H9 (cell line): ENCODE measurements at regions not wholly inside any gene's neighbourhood (a gene's known extent, or its start where the extent isn't known, plus 50 kb on each side); places are given as distances from the start of the nearest gene placed in this dataset.

Source experiments
- DNase-seq: peaks from one replicate; pipeline ENCODE4 v3.0.0-alpha.2; 2017
- H2AFZ ChIP-seq: one replicate; pipeline ENCODE4 v1.6.1; 2013; ENCODE audit warnings: mild to moderate bottlenecking, low read length, control low read depth, moderate library complexity
- H2AK5ac ChIP-seq: 2 replicates; pipeline ENCODE4 v1.6.1; 2013; ENCODE audit warnings: low read length, control low read depth, mixed read lengths; ENCODE audit not compliant: insufficient read length
- H2BK120ac ChIP-seq: one replicate; pipeline ENCODE4 v1.6.1; 2013; ENCODE audit warnings: low read depth, mild to moderate bottlenecking, low read length, control low read depth, inconsistent platforms; ENCODE audit not compliant: poor library complexity, severe bottlenecking
- H2BK12ac ChIP-seq: 2 replicates; pipeline ENCODE4 v1.6.1; 2013; ENCODE audit warnings: low read length, control low read depth, mixed read lengths, low read depth; ENCODE audit not compliant: insufficient read length
- H2BK15ac ChIP-seq: 2 replicates; pipeline ENCODE4 v1.6.1; 2013; ENCODE audit warnings: low read depth, low read length, control low read depth
- H2BK20ac ChIP-seq: one replicate; pipeline ENCODE4 v1.6.1; 2013; ENCODE audit warnings: low read depth, mild to moderate bottlenecking, low read length, control low read depth, inconsistent platforms; ENCODE audit not compliant: poor library complexity, severe bottlenecking
- H2BK5ac ChIP-seq: 2 replicates; pipeline ENCODE4 v1.6.1; 2013; ENCODE audit warnings: low read length, control low read depth, mixed read lengths; ENCODE audit not compliant: insufficient read length
- H3K14ac ChIP-seq: 2 replicates; pipeline ENCODE4 v1.6.1; 2013; ENCODE audit warnings: low read length, control low read depth; ENCODE audit not compliant: insufficient read depth
- H3K18ac ChIP-seq: 2 replicates; pipeline ENCODE4 v1.6.1; 2013; ENCODE audit warnings: low read depth, mild to moderate bottlenecking, mixed read lengths, low read length, control low read depth; ENCODE audit not compliant: insufficient read length
- H3K23ac ChIP-seq: 2 replicates; pipeline ENCODE4 v1.6.1; 2013; ENCODE audit warnings: low read length, control low read depth, mixed read lengths, low read depth; ENCODE audit not compliant: insufficient read length
- H3K23me2 ChIP-seq: 2 replicates; pipeline ENCODE4 v1.6.1; 2013; ENCODE audit warnings: low read depth, mild to moderate bottlenecking, mixed read lengths, low read length, control low read depth; ENCODE audit not compliant: insufficient read length, poor library complexity, severe bottlenecking
- H3K27ac ChIP-seq: 2 replicates; pipeline ENCODE4 v1.5.1; 2013; ENCODE audit warnings: low read length, control low read depth, mixed read lengths, low read depth; ENCODE audit not compliant: insufficient read length
- H3K27me3 ChIP-seq: 2 replicates; pipeline ENCODE4 v1.6.1; 2013; ENCODE audit warnings: low read length, control low read depth, inconsistent platforms; ENCODE audit not compliant: insufficient read depth
- H3K4ac ChIP-seq: 2 replicates; pipeline ENCODE4 v1.6.1; 2013; ENCODE audit warnings: low read depth, mild to moderate bottlenecking, control low read depth, inconsistent platforms, low read length, moderate library complexity
- H3K4me1 ChIP-seq: 2 replicates; pipeline ENCODE4 v1.6.1; 2013; ENCODE audit warnings: low read length, control low read depth, inconsistent platforms; ENCODE audit not compliant: insufficient read depth
- H3K4me2 ChIP-seq: 2 replicates; pipeline ENCODE4 v1.6.1; 2013; ENCODE audit warnings: low read length, control low read depth, mixed read lengths; ENCODE audit not compliant: insufficient read length, insufficient read depth
- H3K56ac ChIP-seq: 2 replicates; pipeline ENCODE4 v1.6.1; 2013; ENCODE audit warnings: low read depth, mild to moderate bottlenecking, mixed read lengths, low read length, control low read depth; ENCODE audit not compliant: insufficient read length
- H3K79me1 ChIP-seq: 2 replicates; pipeline ENCODE4 v1.6.1; 2013; ENCODE audit warnings: low read depth, mild to moderate bottlenecking, moderate library complexity, low read length, control low read depth, inconsistent platforms; ENCODE audit not compliant: insufficient read depth, poor library complexity, severe bottlenecking
- H3K79me2 ChIP-seq: 2 replicates; pipeline ENCODE4 v1.6.1; 2013; ENCODE audit warnings: low read length, control low read depth, inconsistent platforms; ENCODE audit not compliant: insufficient read depth
- H3K9ac ChIP-seq: 2 replicates; pipeline ENCODE4 v1.6.1; 2013; ENCODE audit warnings: low read length, control low read depth, mixed read lengths; ENCODE audit not compliant: insufficient read length; ENCODE audit errors: extremely low read depth
- H3K9me3 ChIP-seq: one replicate; pipeline ENCODE4 v1.6.1; 2013; ENCODE audit warnings: low read depth, low read length, inconsistent platforms; ENCODE audit not compliant: control insufficient read depth
- H3T11ph ChIP-seq: one replicate; pipeline ENCODE4 v1.6.1; 2013; ENCODE audit warnings: mild to moderate bottlenecking, low read length, control low read depth, inconsistent platforms
- H4K20me1 ChIP-seq: one replicate; pipeline ENCODE4 v1.6.1; 2013; ENCODE audit not compliant: control insufficient read depth, insufficient read length, insufficient read depth
- H4K5ac ChIP-seq: 2 replicates; pipeline ENCODE4 v1.6.1; 2013; ENCODE audit warnings: low read depth, mild to moderate bottlenecking, mixed read lengths, low read length, control low read depth; ENCODE audit not compliant: insufficient read length
- H4K8ac ChIP-seq: replicated peaks from 2 replicates; pipeline ENCODE4 v1.6.1; 2013; ENCODE audit warnings: low read length, control low read depth, mixed read lengths, low read depth; ENCODE audit not compliant: insufficient read length
- H4K91ac ChIP-seq: 2 replicates; pipeline ENCODE4 v1.6.1; 2013; ENCODE audit warnings: low read depth, mild to moderate bottlenecking, moderate library complexity, mixed read lengths, low read length, control low read depth; ENCODE audit not compliant: insufficient read length
- H3K27ac Mint-ChIP-seq, 3 experiments: 2 replicates in 2 of 3; 3 replicates in 1 of 3; pipeline ENCODE4 v1.8.0; 2020 to 2021; ENCODE audit warnings: mixed read lengths in 3 of 3, mild to moderate bottlenecking in 1 of 3, moderate library complexity in 1 of 3
- H3K27me3 Mint-ChIP-seq: 2 replicates; pipeline ENCODE4 v1.8.0; 2021; ENCODE audit warnings: low read depth, mild to moderate bottlenecking, moderate library complexity, mixed read lengths
- H3K36me3 Mint-ChIP-seq, 3 experiments: 2 replicates in 2 of 3; 3 replicates in 1 of 3; pipeline ENCODE4 v1.8.0; 2020 to 2021; ENCODE audit warnings: low read depth in 3 of 3, mixed read lengths in 3 of 3; ENCODE audit not compliant: insufficient read depth in 1 of 3
- H3K4me1 Mint-ChIP-seq, 2 experiments: 2 replicates each; pipeline ENCODE4 v1.8.0; 2020; ENCODE audit warnings: mixed read lengths in 2 of 2
- H3K4me3 Mint-ChIP-seq, 2 experiments: 2 replicates in 1 of 2; 3 replicates in 1 of 2; pipeline ENCODE4 v1.8.0; 2020 to 2021; ENCODE audit warnings: mild to moderate bottlenecking in 2 of 2, mixed read lengths in 2 of 2, moderate library complexity in 1 of 2
- H3K9me3 Mint-ChIP-seq, 2 experiments: 2 replicates in 1 of 2; 3 replicates in 1 of 2; pipeline ENCODE4 v1.8.0; 2020; ENCODE audit warnings: mild to moderate bottlenecking in 2 of 2, mixed read lengths in 2 of 2, moderate library complexity in 1 of 2
- CTCF ChIP-seq: fragments of 200-600 bp; sonication (generic); conservative IDR thresholded peaks from 3 replicates; pipeline ENCODE4 v1.8.0; 2021; ENCODE audit warnings: antibody characterized with exemption, mild to moderate bottlenecking
- WGBS: extraction: QIAGEN DNeasy Blood & Tissue Kit; methylation state at CpG from one replicate; pipeline ENCODE4 v1.1.7; 2013; ENCODE audit warnings: missing lambda C conversion rate, low lambda C conversion rate, mixed read lengths; ENCODE audit not compliant: insufficient read length; ENCODE audit errors: extremely low coverage; 5-methylcytosine and 5-hydroxymethylcytosine counted together

- no peaks in the 10 kb centered on the region for H3K9me3 Mint-ChIP-seq
- no peaks in the 10 kb centered on the region for H3K23me2 ChIP-seq
- no peak for TF ChIP-seq CTCF
- H4K91ac ChIP-seq = no peak overlapping the region
- no peak overlapping the region for H3K4ac ChIP-seq
- no peak overlapping the region for H3K18ac ChIP-seq
- H3K23ac ChIP-seq = no peak overlapping the region
- no peaks in the 10 kb centered on the region; the same call in 1 of the 2 replicates for H3K4me1 ChIP-seq
- H2BK20ac ChIP-seq = no peak overlapping the region
- H3K4me3 Mint-ChIP-seq = no peak overlapping the region
- H2AFZ ChIP-seq = no peak overlapping the region
- DNase-seq = no peak
- H2BK120ac ChIP-seq = no peak overlapping the region
- no peaks in the 10 kb centered on the region for H3K9me3 ChIP-seq
- no peak overlapping the region for H3T11ph ChIP-seq
- no peak overlapping the region for H3K14ac ChIP-seq
- H3K36me3 Mint-ChIP-seq = no peaks in the 10 kb centered on the region; a peak in 1 of 7 replicates
- no peak overlapping the region for H3K27ac ChIP-seq
- no peak overlapping the region for H2BK15ac ChIP-seq
- no peaks in the 10 kb centered on the region for H3K79me1 ChIP-seq
- no peak overlapping the region for H3K56ac ChIP-seq
- no peak overlapping the region for H3K9ac ChIP-seq
- peaks cover 10 to 20% of the 10 kb centered on the region in 2 experiments for H3K4me1 Mint-ChIP-seq
- no peaks in the 10 kb centered on the region for H3K79me2 ChIP-seq
- H4K5ac ChIP-seq = no peak overlapping the region
- H2AK5ac ChIP-seq = no peak overlapping the region
- H4K8ac ChIP-seq = no peak overlapping the region
- H2BK5ac ChIP-seq = no peak overlapping the region
- no peaks in the 10 kb centered on the region for H3K27me3 Mint-ChIP-seq
- WGBS = no CpG with 5 or more reads among the region's 6 CpGs
- H3K4me2 ChIP-seq = no peak overlapping the region
- H3K27me3 ChIP-seq = no peaks in the 10 kb centered on the region
- H2BK12ac ChIP-seq = no peak overlapping the region
- H3K27ac Mint-ChIP-seq = no peak overlapping the region
- H4K20me1 ChIP-seq = no peaks in the 10 kb centered on the region
Measured at GRCh38 chr1:83631851-83632250, 367.1 kb downstream of the TTLL7 start.
